Inferior parietal cortex (tissue), 1 donor: ENCODE measurements at regions not wholly inside any gene's neighbourhood (a gene's known extent, or its start where the extent isn't known, plus 50 kb on each side); places are given as distances from the start of the nearest gene placed in this dataset.
"Not testable (repeated sequence)": the region's sequence is repeated elsewhere in the genome, so short reads cannot be mapped to it uniquely, and the experiment has no call there.

ENCODE experiments used
- DNase-seq: peaks from one replicate; pipeline ENCODE4 v3.0.0-alpha.2; 2016; ENCODE audit errors: extremely low spot score

- no peak for DNase-seq
Measured at GRCh38 chr15:96209285-96209735, 121.2 kb upstream of the NR2F2 start.

GRCh38 chr15:96213045-96213444 lies 117.5 kb upstream of the NR2F2 start:
- no peak for DNase-seq

GRCh38 chr15:96213896-96214295 lies 116.6 kb upstream of the NR2F2 start:
- DNase-seq: no peak

- not testable (repeated sequence) for DNase-seq
Measured at GRCh38 chr15:96216481-96216880, 114.0 kb upstream of the NR2F2 start.

GRCh38 chr15:96217983-96218382 lies 112.5 kb upstream of the NR2F2 start:
- DNase-seq: no peak

GRCh38 chr15:96218623-96219455 lies 111.7 kb upstream of the NR2F2 start:
- DNase-seq: no peak

GRCh38 chr15:96219681-96220080 lies 110.8 kb upstream of the NR2F2 start:
- no peak for DNase-seq

GRCh38 chr15:96220657-96221056 lies 109.8 kb upstream of the NR2F2 start:
- DNase-seq: no peak

GRCh38 chr15:96222981-96223380 lies 107.5 kb upstream of the NR2F2 start:
- DNase-seq: no peak

- no peak for DNase-seq
Measured at GRCh38 chr15:96223939-96224338, 106.6 kb upstream of the NR2F2 start.

- no peak for DNase-seq
Measured at GRCh38 chr15:96225642-96226259, 104.7 kb upstream of the NR2F2 start.

GRCh38 chr15:96230526-96231181 lies 99.8 kb upstream of the NR2F2 start:
- no peak for DNase-seq

GRCh38 chr15:96232335-96232734 lies 98.2 kb upstream of the NR2F2 start:
- DNase-seq: no peak

GRCh38 chr15:96234109-96234892 lies 96.2 kb upstream of the NR2F2 start:
- no peak for DNase-seq

GRCh38 chr15:96237002-96237401 lies 93.5 kb upstream of the NR2F2 start:
- DNase-seq: no peak

GRCh38 chr15:96242761-96243160 lies 87.7 kb upstream of the NR2F2 start:
- no peak for DNase-seq

GRCh38 chr15:96243701-96244100 lies 86.8 kb upstream of the NR2F2 start:
- no peak for DNase-seq

- no peak for DNase-seq
Measured at GRCh38 chr15:96245252-96245651, 85.2 kb upstream of the NR2F2 start.

GRCh38 chr15:96246057-96246456 lies 84.4 kb upstream of the NR2F2 start:
- no peak for DNase-seq

GRCh38 chr15:96247621-96248305 lies 82.7 kb upstream of the NR2F2 start:
- no peak for DNase-seq

- no peak for DNase-seq
Measured at GRCh38 chr15:96252148-96252547, 78.4 kb upstream of the NR2F2 start.
